T-cell (primary cell): ENCODE measurements at regions not wholly inside any gene's neighbourhood (a gene's known extent, or its start where the extent isn't known, plus 50 kb on each side); places are given as distances from the start of the nearest gene placed in this dataset.

Experiments
- ATAC-seq, 4 experiments: fragments of 200-7000 bp in 3 of 4; fragments of 150-1000 bp in 1 of 4; cut with Tn5 transposase; replicated peaks in 1 of 4; 1 replicate in 3 of 4; 2 replicates in 1 of 4; pipeline ENCODE4 v1.10.0; 2021; ENCODE audit warnings: moderate library complexity in 3 of 4, mild to moderate bottlenecking in 2 of 4, moderate number of reproducible peaks in 1 of 4
- CTCF ChIA-PET, 2 donors: fragments of 300-600 bp; sonication (Branson Sonifier 250); formaldehyde crosslinking; loops; one replicate each; lab custom pipeline; 2022; ENCODE audit warnings: antibody characterized with exemption in 2 of 2; lab: Charles Lee
- POLR2A ChIA-PET, 2 donors: fragments of 300-600 bp; sonication (Branson Sonifier 250); formaldehyde crosslinking; loops; one replicate each; lab custom pipeline; 2022; ENCODE audit warnings: antibody characterized with exemption in 2 of 2; lab: Charles Lee
- DNase-seq, 35 experiments: peaks; one replicate each; pipeline versions ENCODE4 v3.0.0 to v3.0.0-alpha.2; 2013 to 2023
- H3K27ac ChIP-seq: one replicate; pipeline ENCODE4 v1.5.1; 2013; ENCODE audit warnings: low read length
- H3K27me3 ChIP-seq, 2 experiments: replicated peaks in 1 of 2; 1 replicate in 1 of 2; 2 replicates in 1 of 2; pipeline versions ENCODE4 v1.6.1 to v1.7.0; 2013; ENCODE audit warnings: low read length in 1 of 2, mixed read lengths in 1 of 2; ENCODE audit not compliant: control insufficient read depth in 2 of 2, insufficient read depth in 2 of 2; ENCODE audit errors: extremely low read depth in 1 of 2
- H3K36me3 ChIP-seq, 2 donors: 1 replicate in 1 of 2; 2 replicates in 1 of 2; pipeline versions ENCODE4 v1.6.1 to v1.7.0; 2013; ENCODE audit warnings: low read length in 1 of 2; ENCODE audit not compliant: control insufficient read depth in 2 of 2, insufficient read depth in 1 of 2; ENCODE audit errors: extremely low read depth in 1 of 2
- H3K4me1 ChIP-seq, 2 experiments: 1 replicate in 1 of 2; 2 replicates in 1 of 2; pipeline versions ENCODE4 v1.6.1 to v1.7.0; 2013; ENCODE audit warnings: low read length in 2 of 2, mixed read lengths in 1 of 2; ENCODE audit not compliant: insufficient read depth in 2 of 2, control insufficient read depth in 1 of 2; ENCODE audit errors: extremely low read depth in 1 of 2
- H3K4me3 ChIP-seq, 2 donors: 1 replicate in 1 of 2; 2 replicates in 1 of 2; pipeline versions ENCODE4 v1.5.1 to v1.7.0; 2013; ENCODE audit warnings: mild to moderate bottlenecking in 2 of 2, low read length in 1 of 2, moderate library complexity in 1 of 2; ENCODE audit not compliant: control insufficient read depth in 1 of 2; ENCODE audit errors: extremely low read depth in 1 of 2
- H3K9me3 ChIP-seq: 2 replicates; pipeline ENCODE4 v1.7.0; 2013
- H3K27ac Mint-ChIP-seq, 2 donors: one replicate each; pipeline ENCODE4 v1.8.0; 2020 to 2021; ENCODE audit warnings: mild to moderate bottlenecking in 2 of 2, mixed read lengths in 2 of 2
- H3K27me3 Mint-ChIP-seq, 2 donors: one replicate each; pipeline ENCODE4 v1.8.0; 2021 to 2022; ENCODE audit warnings: mixed read lengths in 2 of 2
- H3K36me3 Mint-ChIP-seq: one replicate; pipeline ENCODE4 v1.8.0; 2021; ENCODE audit warnings: mixed read lengths
- H3K4me1 Mint-ChIP-seq, 3 donors: one replicate each; pipeline ENCODE4 v1.8.0; 2020 to 2022; ENCODE audit warnings: mixed read lengths in 3 of 3, mild to moderate bottlenecking in 1 of 3
- H3K4me3 Mint-ChIP-seq, 3 donors: one replicate each; pipeline ENCODE4 v1.8.0; 2020 to 2022; ENCODE audit warnings: mild to moderate bottlenecking in 3 of 3, mixed read lengths in 3 of 3, moderate library complexity in 3 of 3
- H3K9me3 Mint-ChIP-seq, 3 donors: one replicate each; pipeline ENCODE4 v1.8.0; 2020 to 2022; ENCODE audit warnings: mixed read lengths in 3 of 3
- WGBS: methylation state at CpG from one replicate; pipeline ENCODE4 v1.1.5; 2013; ENCODE audit warnings: missing lambda C conversion rate; ENCODE audit not compliant: insufficient coverage; 5-methylcytosine and 5-hydroxymethylcytosine counted together

- ChIA-PET CTCF (interaction anchor here in 1 of 2 donors (0.6 kb wide), 1 partner anchor 544 kb away, joined by 3 read pairs; no protein-coding TSS in a partner anchor), POLR2A (no interaction called here)
- DNase-seq (no peak), ATAC-seq (no peak)
- Mint-ChIP-seq H3K4me3 (no peak overlapping the region), H3K36me3 (no peaks in the 10 kb centered on the region), H3K4me1 (no peaks in the 10 kb centered on the region), H3K27ac (no peak overlapping the region), H3K9me3 (peaks cover 0 to 5% (median 4%) of the 10 kb centered on the region in 3 donors), H3K27me3 (no peaks in the 10 kb centered on the region)
- Histone ChIP-seq H3K4me3 (no peak overlapping the region), H3K4me1 (no peaks in the 10 kb centered on the region), H3K27me3 (no peaks in the 10 kb centered on the region), H3K36me3 (no peaks in the 10 kb centered on the region), H3K9me3 (no peaks in the 10 kb centered on the region), H3K27ac (no peak overlapping the region)
- WGBS, result no CpG with 5 or more reads among the region's 1 CpG
Observed at GRCh38 chr7:41582116-41582515, 120.8 kb downstream of the INHBA start.

- H3K36me3 ChIP-seq, result no peaks in the 10 kb centered on the region
- no peak overlapping the region for H3K4me3 Mint-ChIP-seq
- H3K27me3 Mint-ChIP-seq, result peaks cover 0 to 3% of the 10 kb centered on the region in 2 donors
- H3K36me3 Mint-ChIP-seq, result no peaks in the 10 kb centered on the region
- no peak overlapping the region for H3K27ac Mint-ChIP-seq
- CTCF ChIA-PET, result no interaction called here
- H3K9me3 Mint-ChIP-seq, result peaks cover 0 to 9% (median 4%) of the 10 kb centered on the region in 3 donors
- no peak overlapping the region for H3K4me3 ChIP-seq
- H3K4me1 ChIP-seq, result no peaks in the 10 kb centered on the region
- H3K4me1 Mint-ChIP-seq, result no peaks in the 10 kb centered on the region
- H3K9me3 ChIP-seq, result no peaks in the 10 kb centered on the region
- ATAC-seq (no peak), DNase-seq (no peak)
- H3K27ac ChIP-seq, result no peak overlapping the region
- H3K27me3 ChIP-seq, result no peaks in the 10 kb centered on the region
- WGBS, result no CpG with 5 or more reads among the region's 1 CpG
- POLR2A ChIA-PET, result interaction anchor here in 1 of 2 donors (0.7 kb wide), 1 partner anchor 17 kb away, joined by 3 read pairs; no protein-coding TSS in a partner anchor
Observed at GRCh38 chr7:41581041-41581440, 121.8 kb downstream of the INHBA start.

DNA sequence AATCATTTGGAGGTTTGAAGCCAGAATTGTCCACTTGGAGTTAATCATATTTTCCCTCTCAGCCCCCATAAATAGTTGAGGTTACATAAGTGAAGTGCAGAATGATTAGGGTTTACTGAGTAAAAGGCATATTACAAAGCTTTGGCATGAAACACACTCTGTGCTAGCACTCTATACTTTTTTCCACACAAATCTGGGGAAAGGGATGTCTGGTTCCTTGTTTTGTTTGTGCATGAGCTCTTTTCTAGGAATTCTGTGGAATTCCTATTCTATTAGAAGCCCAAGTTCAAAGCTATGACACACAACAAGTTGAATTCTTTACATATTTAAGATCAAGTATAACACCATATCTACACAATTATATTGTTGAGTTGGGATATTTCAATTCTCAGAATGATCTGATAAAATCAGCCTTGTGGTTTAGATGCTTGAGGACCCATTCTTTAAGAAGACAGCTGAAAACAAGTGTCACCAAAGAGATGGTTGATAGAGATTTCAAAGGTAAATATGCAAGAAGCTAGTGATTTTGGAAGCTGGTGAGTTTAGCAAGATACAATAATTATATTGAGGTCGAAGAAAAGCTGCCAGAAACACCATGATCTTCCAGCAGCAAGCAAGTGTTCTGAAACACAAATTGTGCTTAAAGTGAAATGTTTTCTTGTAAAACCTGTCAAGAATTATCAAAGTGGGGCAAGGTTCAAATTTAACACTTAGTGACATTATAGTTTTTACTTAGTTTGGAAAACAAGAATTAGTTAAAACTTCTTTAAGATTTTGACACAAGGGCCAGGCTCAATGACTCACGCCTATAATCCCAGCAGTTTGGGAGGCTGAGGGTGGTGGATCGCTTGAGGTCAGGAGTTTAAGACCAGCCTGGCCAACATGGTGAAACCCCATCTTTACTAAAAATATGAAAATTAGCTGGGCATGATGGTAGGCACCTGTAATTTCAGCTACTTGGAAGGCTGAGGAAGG is 122.6 kb downstream of the INHBA start:
- ChIA-PET CTCF (no interaction called here), POLR2A (interaction anchor here in 1 of 2 donors (0.7 kb wide), 1 partner anchor 18 kb away, joined by 3 read pairs; no protein-coding TSS in a partner anchor)
- Histone ChIP-seq H3K4me1 (no peaks in the 10 kb centered on the region), H3K27ac (no peak overlapping the region), H3K36me3 (no peaks in the 10 kb centered on the region), H3K27me3 (no peaks in the 10 kb centered on the region), H3K4me3 (no peak overlapping the region), H3K9me3 (no peaks in the 10 kb centered on the region)
- Mint-ChIP-seq H3K27ac (no peak overlapping the region), H3K4me1 (no peaks in the 10 kb centered on the region), H3K4me3 (no peak overlapping the region), H3K9me3 (peaks cover 0 to 9% (median 4%) of the 10 kb centered on the region in 3 donors), H3K36me3 (no peaks in the 10 kb centered on the region), H3K27me3 (peaks cover 0 to 3% of the 10 kb centered on the region in 2 donors)
- 83% methylated on average over 1 of the region's 3 CpGs for WGBS
- ATAC-seq (no peak), DNase-seq (no peak)

DNA sequence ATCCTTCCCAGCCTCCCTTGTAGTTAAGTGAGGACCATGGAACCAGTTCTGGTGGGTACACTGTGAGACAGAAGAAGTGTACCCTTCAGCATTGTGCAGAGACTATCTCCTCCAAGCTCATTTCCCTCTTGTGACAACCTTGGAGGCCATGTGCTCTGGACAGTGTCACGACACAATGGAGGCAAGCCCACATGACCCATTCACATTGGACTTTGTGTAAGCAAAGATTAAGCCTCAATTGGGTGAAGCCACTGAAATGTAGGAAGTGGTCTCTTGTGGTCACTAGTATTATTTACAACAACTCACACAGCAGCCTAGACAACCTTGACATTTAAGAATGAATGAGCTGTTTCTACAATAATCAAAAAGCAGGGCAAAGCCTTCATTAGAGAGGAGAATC is 124.2 kb downstream of the INHBA start:
- Mint-ChIP-seq H3K27ac (no peak overlapping the region), H3K4me1 (no peaks in the 10 kb centered on the region), H3K4me3 (no peak overlapping the region), H3K27me3 (peaks cover 0 to 3% of the 10 kb centered on the region in 2 donors), H3K36me3 (no peaks in the 10 kb centered on the region), H3K9me3 (peaks cover 0 to 9% (median 4%) of the 10 kb centered on the region in 3 donors)
- no peak for ATAC-seq
- Histone ChIP-seq H3K27ac (no peak overlapping the region), H3K27me3 (no peaks in the 10 kb centered on the region), H3K9me3 (no peaks in the 10 kb centered on the region), H3K36me3 (no peaks in the 10 kb centered on the region), H3K4me3 (no peak overlapping the region), H3K4me1 (no peaks in the 10 kb centered on the region)
- CTCF ChIA-PET, result no interaction called here
- no peak for DNase-seq
- no CpG with 5 or more reads among the region's 1 CpG for WGBS
- POLR2A ChIA-PET, result no interaction called here

- DNase-seq (no peak), ATAC-seq (no peak)
- CTCF ChIA-PET, result no interaction called here
- no peak overlapping the region for H3K4me3 ChIP-seq
- H3K9me3 ChIP-seq, result no peaks in the 10 kb centered on the region
- peaks cover 0 to 3% of the 10 kb centered on the region in 2 donors for H3K27me3 Mint-ChIP-seq
- no CpG with 5 or more reads among the region's 3 CpGs for WGBS
- no peaks in the 10 kb centered on the region for H3K4me1 ChIP-seq
- H3K27ac Mint-ChIP-seq, result no peak overlapping the region
- no peak overlapping the region for H3K4me3 Mint-ChIP-seq
- H3K27ac ChIP-seq, result no peak overlapping the region
- H3K36me3 ChIP-seq, result no peaks in the 10 kb centered on the region
- no peaks in the 10 kb centered on the region for H3K4me1 Mint-ChIP-seq
- no peaks in the 10 kb centered on the region for H3K27me3 ChIP-seq
- H3K9me3 Mint-ChIP-seq, result peaks cover 0 to 9% (median 4%) of the 10 kb centered on the region in 3 donors
- H3K36me3 Mint-ChIP-seq, result no peaks in the 10 kb centered on the region
- POLR2A ChIA-PET, result no interaction called here
Observed at GRCh38 chr7:41576166-41576565, 126.7 kb downstream of the INHBA start.

- POLR2A ChIA-PET, result no interaction called here
Observed at GRCh38 chr7:41574377-41574776, 128.5 kb downstream of the INHBA start.

More at GRCh38 chr7:41574377-41574776, 128.5 kb downstream of the INHBA start:
- no peaks in the 10 kb centered on the region for H3K36me3 ChIP-seq
- no peaks in the 10 kb centered on the region for H3K4me1 ChIP-seq
- Mint-ChIP-seq H3K4me1 (no peaks in the 10 kb centered on the region), H3K27me3 (peaks cover 0 to 3% of the 10 kb centered on the region in 2 donors), H3K9me3 (peaks cover 0 to 9% (median 7%) of the 10 kb centered on the region in 3 donors), H3K27ac (no peak overlapping the region), H3K4me3 (no peak overlapping the region), H3K36me3 (no peaks in the 10 kb centered on the region)
- no peak overlapping the region for H3K27ac ChIP-seq
- no peak for DNase-seq
- H3K9me3 ChIP-seq, result no peaks in the 10 kb centered on the region
- no peak overlapping the region for H3K4me3 ChIP-seq
- CTCF ChIA-PET, result interaction anchor here in 1 of 2 donors (1.1 kb wide), 1 partner anchor 11 kb away, joined by 3 read pairs; no protein-coding TSS in a partner anchor
- no peaks in the 10 kb centered on the region for H3K27me3 ChIP-seq
- no peak for ATAC-seq
